Activated B cell treated with CpG ODN at 0.5 μM for 24 hours (primary cell): ENCODE measurements at regions not wholly inside any gene's neighbourhood (a gene's known extent, or its start where the extent isn't known, plus 50 kb on each side); places are given as distances from the start of the nearest gene placed in this dataset.

Experiments
- ATAC-seq: fragments of 200-7000 bp; cut with Tn5 transposase; one replicate; pipeline ENCODE4 v1.10.0; 2021; ENCODE audit warnings: low read depth, mild to moderate bottlenecking, moderate library complexity
- CTCF ChIA-PET: fragments of 350-600 bp; sonication (Branson Sonifier 250); formaldehyde crosslinking; loops from one replicate; lab custom pipeline; 2021; ENCODE audit warnings: antibody characterized with exemption; lab: Charles Lee
- POLR2A ChIA-PET: fragments of 350-600 bp; sonication (Branson Sonifier 250); formaldehyde crosslinking; loops from one replicate; lab custom pipeline; 2021; ENCODE audit warnings: antibody characterized with exemption; lab: Charles Lee
- DNase-seq: peaks from one replicate; pipeline ENCODE4 v3.0.0; 2022
- H3K27ac Mint-ChIP-seq: one replicate; pipeline ENCODE4 v1.8.0; 2020; ENCODE audit warnings: mixed read lengths
- H3K27me3 Mint-ChIP-seq: one replicate; pipeline ENCODE4 v1.8.0; 2021; ENCODE audit warnings: mixed read lengths
- H3K36me3 Mint-ChIP-seq: one replicate; pipeline ENCODE4 v1.8.0; 2021; ENCODE audit warnings: low read depth, mixed read lengths
- H3K4me1 Mint-ChIP-seq: one replicate; pipeline ENCODE4 v1.8.0; 2021; ENCODE audit warnings: mixed read lengths
- H3K4me3 Mint-ChIP-seq: one replicate; pipeline ENCODE4 v1.8.0; 2020; ENCODE audit warnings: mild to moderate bottlenecking, mixed read lengths
- H3K9me3 Mint-ChIP-seq: one replicate; pipeline ENCODE4 v1.8.0; 2020; ENCODE audit warnings: mixed read lengths
- CTCF ChIP-seq: fragments of 200-600 bp; IDR thresholded peaks from one replicate; pipeline ENCODE4 v1.8.0; 2022; ENCODE audit warnings: antibody characterized with exemption, mild to moderate bottlenecking
- intact Hi-C: fragments of 100-400 bp; cut with micrococcal nuclease; formaldehyde crosslinking; loops from one replicate; pipeline ENCODE4 v1.15.1; 2024

GRCh38 chr13:55705526-55705925, 1435.2 kb upstream of the PRR20A start:
- ChIA-PET POLR2A (no interaction called here), CTCF (no interaction called here)
- TF ChIP-seq CTCF = no peak
- H3K4me1 Mint-ChIP-seq = no peaks in the 10 kb centered on the region
- DNase-seq (no peak), ATAC-seq (no peak)
- intact Hi-C loops = no loop called here
- H3K27me3 Mint-ChIP-seq = no peaks in the 10 kb centered on the region
- no peak overlapping the region for H3K27ac Mint-ChIP-seq
- H3K4me3 Mint-ChIP-seq = no peak overlapping the region
- H3K9me3 Mint-ChIP-seq = peaks cover 2% of the 10 kb centered on the region
- no peaks in the 10 kb centered on the region for H3K36me3 Mint-ChIP-seq

- H3K27me3 Mint-ChIP-seq = no peaks in the 10 kb centered on the region
- ChIA-PET POLR2A (no interaction called here), CTCF (no interaction called here)
- peaks cover 2% of the 10 kb centered on the region for H3K9me3 Mint-ChIP-seq
- H3K4me1 Mint-ChIP-seq = no peaks in the 10 kb centered on the region
- TF ChIP-seq CTCF = no peak
- H3K27ac Mint-ChIP-seq = no peak overlapping the region
- ATAC-seq (no peak), DNase-seq (no peak)
- intact Hi-C loops = no loop called here
- H3K36me3 Mint-ChIP-seq = no peaks in the 10 kb centered on the region
- H3K4me3 Mint-ChIP-seq = no peak overlapping the region
Observed at GRCh38 chr13:55705971-55706370, 1434.7 kb upstream of the PRR20A start.

GRCh38 chr13:55714120-55714519, 1426.6 kb upstream of the PRR20A start:
- no peaks in the 10 kb centered on the region for H3K27me3 Mint-ChIP-seq
- ChIA-PET CTCF (no interaction called here), POLR2A (no interaction called here)
- peaks cover 22% of the 10 kb centered on the region for H3K9me3 Mint-ChIP-seq
- H3K36me3 Mint-ChIP-seq = no peaks in the 10 kb centered on the region
- H3K4me1 Mint-ChIP-seq = no peaks in the 10 kb centered on the region
- H3K4me3 Mint-ChIP-seq = no peak overlapping the region
- ATAC-seq (no peak), DNase-seq (no peak)
- TF ChIP-seq CTCF = no peak
- H3K27ac Mint-ChIP-seq = no peak overlapping the region
- intact Hi-C loops = no loop called here

- CTCF ChIA-PET = no interaction called here
Observed at GRCh38 chr13:55727683-55728082, 1413.0 kb upstream of the PRR20A start.

GRCh38 chr13:55728247-55728646, 1412.5 kb upstream of the PRR20A start:
- H3K27me3 Mint-ChIP-seq = no peaks in the 10 kb centered on the region
- H3K36me3 Mint-ChIP-seq = no peaks in the 10 kb centered on the region
- H3K4me1 Mint-ChIP-seq = no peaks in the 10 kb centered on the region
- no peak for TF ChIP-seq CTCF
- CTCF ChIA-PET = no interaction called here
- H3K27ac Mint-ChIP-seq = no peak overlapping the region
- peaks cover 8% of the 10 kb centered on the region for H3K9me3 Mint-ChIP-seq
- H3K4me3 Mint-ChIP-seq = no peak overlapping the region
- DNase-seq (no peak), ATAC-seq (no peak)
- intact Hi-C loops = no loop called here
- POLR2A ChIA-PET = no interaction called here

More at GRCh38 chr13:55727683-55728082, 1413.0 kb upstream of the PRR20A start:
- H3K4me3 Mint-ChIP-seq = no peak overlapping the region
- H3K4me1 Mint-ChIP-seq = no peaks in the 10 kb centered on the region
- H3K27ac Mint-ChIP-seq = no peak overlapping the region
- POLR2A ChIA-PET = no interaction called here
- no peaks in the 10 kb centered on the region for H3K36me3 Mint-ChIP-seq
- H3K9me3 Mint-ChIP-seq = peaks cover 6% of the 10 kb centered on the region
- ATAC-seq = no peak
- no peak for DNase-seq
- H3K27me3 Mint-ChIP-seq = no peaks in the 10 kb centered on the region
- no peak for TF ChIP-seq CTCF
- intact Hi-C loops = no loop called here
